ENCODE measurements at regions not wholly inside any gene's neighbourhood (a gene's known extent, or its start where the extent isn't known, plus 50 kb on each side); places are given as distances from the start of the nearest gene placed in this dataset.

- TF ChIP-seq CTCF (IDR thresholded peaks at IDR 0.05; ENCODE audit: control extremely low read depth in 1 of 3, insufficient read depth in 1 of 3, low read depth in 1 of 3, low read length in 3 of 3) (no peak), POLR2AphosphoS5 (IDR thresholded peaks at IDR 0.05; ENCODE audit: low read depth, low read length) (no peak), GABPA (IDR thresholded peaks at IDR 0.05; ENCODE audit: borderline replicate concordance, insufficient read depth, low read length) (no peak), SP1 (IDR thresholded peaks at IDR 0.05; ENCODE audit: low read depth, low read length) (no peak), PHF8 (conservative IDR thresholded peaks at IDR 0.05; ENCODE audit: low read depth, low read length) (no peak), JUN (IDR thresholded peaks at IDR 0.05; ENCODE audit: low read depth, low read length) (no peak), BRCA1 (IDR thresholded peaks at IDR 0.05; ENCODE audit: low read depth, low read length) (no peak), RAD21 (IDR thresholded peaks at IDR 0.05 in 1 of 2, conservative IDR thresholded peaks at IDR 0.05 in 1 of 2; ENCODE audit: low read depth in 2 of 2, low read length in 2 of 2) (no peak)
Measured at GRCh38 chr5:96294884-96295202, 138.2 kb downstream of the PCSK1 start.

Measured in H1 (cell line).